HepG2 (cell line): ENCODE measurements at regions not wholly inside any gene's neighbourhood (a gene's known extent, or its start where the extent isn't known, plus 50 kb on each side); places are given as distances from the start of the nearest gene placed in this dataset.

Experiments
- ARHGAP35 ChIP-seq: sonication (generic); formaldehyde crosslinking; IDR thresholded peaks from 2 replicates; pipeline ENCODE4 v1.9.0; 2022; ENCODE audit warnings: mild to moderate bottlenecking, inconsistent platforms, moderate library complexity, missing genetic modification reagents, borderline replicate concordance
- ARID3A ChIP-seq: IDR thresholded peaks from 2 replicates; pipeline ENCODE4 v1.6.1; 2012; ENCODE audit warnings: low read depth, low read length, improper control_type of control experiment
- SRF ChIP-seq: IDR thresholded peaks from 2 replicates; pipeline ENCODE4 v1.6.1; 2011; ENCODE audit warnings: mild to moderate bottlenecking, low read depth, low read length, moderate library complexity
- ZNF263 ChIP-seq: sonication (generic); formaldehyde crosslinking; IDR thresholded peaks from 2 replicates; pipeline ENCODE4 v1.4.0; 2020; ENCODE audit warnings: missing genetic modification reagents

- TF ChIP-seq SRF (no peak), ZNF263 (no peak), ARHGAP35 (CRISPR knock-in tag) (no peak), ARID3A (no peak)
These were observed 282.2 kb downstream of the GUCY2F start for GRCh38 chrX:109199726-109200125.
